Vagina (tissue), 2 donors: ENCODE measurements at regions not wholly inside any gene's neighbourhood (a gene's known extent, or its start where the extent isn't known, plus 50 kb on each side); places are given as distances from the start of the nearest gene placed in this dataset.

Source experiments
- CTCF ChIP-seq, 3 experiments: fragments of 450-650 bp in 2 of 3; fragments of 200-600 bp in 1 of 3; sonication (generic) in 1 of 3; IDR thresholded peaks; one replicate each; pipeline ENCODE4 v1.5.1; 2017 to 2019; ENCODE audit warnings: antibody characterized with exemption in 3 of 3, mild to moderate bottlenecking in 2 of 3, moderate library complexity in 2 of 3
- POLR2A ChIP-seq, 2 donors: fragments of 450-650 bp; IDR thresholded peaks; one replicate each; pipeline ENCODE4 v1.6.1; 2017; ENCODE audit warnings: antibody characterized with exemption in 2 of 2, mild to moderate bottlenecking in 2 of 2, moderate library complexity in 2 of 2

- no peak for TF ChIP-seq CTCF (IDR thresholded peaks at IDR 0.05)
- no peak for TF ChIP-seq POLR2A (IDR thresholded peaks at IDR 0.05)
Measured at GRCh38 chr16:86142801-86143236, 243.9 kb downstream of the IRF8 start.
